ENCODE measurements at regions not wholly inside any gene's neighbourhood (a gene's known extent, or its start where the extent isn't known, plus 50 kb on each side); places are given as distances from the start of the nearest gene placed in this dataset.

- H3K27ac Mint-ChIP-seq: no peak overlapping the region
- intact Hi-C loops (cut with micrococcal nuclease): no loop called here
- Histone ChIP-seq H3K4me3 (ENCODE audit: low read length) (no peak overlapping the region), H3K27ac (ENCODE audit: low read length) (no peak overlapping the region), H3K9me3 (ENCODE audit: control insufficient read depth, insufficient read depth, low read length) (peaks cover 9% of the 10 kb centered on the region), H3K4me1 (ENCODE audit: control insufficient read depth, insufficient read depth, low read length) (no peaks in the 10 kb centered on the region), H3K27me3 (ENCODE audit: control insufficient read depth, insufficient read depth, low read length) (no peaks in the 10 kb centered on the region), H3K36me3 (ENCODE audit: control insufficient read depth, insufficient read depth, low read length) (no peaks in the 10 kb centered on the region)
- peaks cover 0 to 8% of the 10 kb centered on the region in 2 donors for H3K4me1 Mint-ChIP-seq
- H3K9me3 Mint-ChIP-seq: peaks cover 9 to 22% of the 10 kb centered on the region in 2 donors
- DNase-seq (no peak), ATAC-seq (no peak)
- H3K4me3 Mint-ChIP-seq: no peak overlapping the region
- H3K36me3 Mint-ChIP-seq: peaks cover 26% of the 10 kb centered on the region
- WGBS (ENCODE audit: insufficient coverage): no CpG with 5 or more reads among the region's 3 CpGs
- TF ChIP-seq, protein P1, sequence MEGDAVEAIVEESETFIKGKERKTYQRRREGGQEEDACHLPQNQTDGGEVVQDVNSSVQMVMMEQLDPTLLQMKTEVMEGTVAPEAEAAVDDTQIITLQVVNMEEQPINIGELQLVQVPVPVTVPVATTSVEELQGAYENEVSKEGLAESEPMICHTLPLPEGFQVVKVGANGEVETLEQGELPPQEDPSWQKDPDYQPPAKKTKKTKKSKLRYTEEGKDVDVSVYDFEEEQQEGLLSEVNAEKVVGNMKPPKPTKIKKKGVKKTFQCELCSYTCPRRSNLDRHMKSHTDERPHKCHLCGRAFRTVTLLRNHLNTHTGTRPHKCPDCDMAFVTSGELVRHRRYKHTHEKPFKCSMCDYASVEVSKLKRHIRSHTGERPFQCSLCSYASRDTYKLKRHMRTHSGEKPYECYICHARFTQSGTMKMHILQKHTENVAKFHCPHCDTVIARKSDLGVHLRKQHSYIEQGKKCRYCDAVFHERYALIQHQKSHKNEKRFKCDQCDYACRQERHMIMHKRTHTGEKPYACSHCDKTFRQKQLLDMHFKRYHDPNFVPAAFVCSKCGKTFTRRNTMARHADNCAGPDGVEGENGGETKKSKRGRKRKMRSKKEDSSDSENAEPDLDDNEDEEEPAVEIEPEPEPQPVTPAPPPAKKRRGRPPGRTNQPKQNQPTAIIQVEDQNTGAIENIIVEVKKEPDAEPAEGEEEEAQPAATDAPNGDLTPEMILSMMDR (IDR thresholded peaks at IDR 0.05): no peak
- no peaks in the 10 kb centered on the region for H3K27me3 Mint-ChIP-seq (ENCODE audit: low read depth in 2 of 2)
These were observed 125.1 kb upstream of the VIPR2 start for GRCh38 chr7:159269745-159270144.

DNA sequence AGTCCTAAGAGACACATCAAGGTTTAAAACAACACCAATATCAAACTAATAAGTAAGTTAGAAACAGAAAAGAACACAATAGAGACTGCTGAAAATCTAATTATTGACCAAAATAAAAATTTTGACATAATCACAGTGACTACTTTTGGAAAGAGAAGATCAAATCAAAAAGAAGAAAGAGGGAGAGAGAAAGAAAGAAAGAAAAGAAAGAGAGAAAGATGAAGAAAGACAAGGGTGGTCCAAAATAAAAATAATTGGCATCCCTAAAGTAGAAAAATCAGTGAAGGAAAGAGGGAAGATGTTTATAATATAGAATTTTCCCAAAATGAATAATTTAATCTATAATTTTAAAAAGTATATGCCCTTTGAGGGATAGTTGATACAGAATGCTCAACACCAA, 118.8 kb upstream of the VIPR2 start:
- no peak overlapping the region for H3K4me3 ChIP-seq (ENCODE audit: low read length)
- ATAC-seq: no peak
- no peak overlapping the region for H3K27ac ChIP-seq (ENCODE audit: low read length)
- intact Hi-C loops (cut with micrococcal nuclease): no loop called here
- peaks cover 16% of the 10 kb centered on the region for H3K36me3 Mint-ChIP-seq
- no peaks in the 10 kb centered on the region for H3K27me3 ChIP-seq (ENCODE audit: control insufficient read depth, insufficient read depth, low read length)
- peaks cover 0 to 13% of the 10 kb centered on the region in 2 donors for H3K4me1 Mint-ChIP-seq
- H3K4me3 Mint-ChIP-seq: no peak overlapping the region
- no peak for DNase-seq
- H3K36me3 ChIP-seq (ENCODE audit: control insufficient read depth, insufficient read depth, low read length): no peaks in the 10 kb centered on the region
- H3K4me1 ChIP-seq (ENCODE audit: control insufficient read depth, insufficient read depth, low read length): no peaks in the 10 kb centered on the region
- H3K27me3 Mint-ChIP-seq (ENCODE audit: low read depth in 2 of 2): peaks cover 0 to 8% of the 10 kb centered on the region in 2 donors
- H3K27ac Mint-ChIP-seq: no peak overlapping the region
- peaks cover 8 to 14% of the 10 kb centered on the region in 2 donors for H3K9me3 Mint-ChIP-seq
- H3K9me3 ChIP-seq (ENCODE audit: control insufficient read depth, insufficient read depth, low read length): no peaks in the 10 kb centered on the region
- TF ChIP-seq, protein P1 (IDR thresholded peaks at IDR 0.05): no peak

DNA sequence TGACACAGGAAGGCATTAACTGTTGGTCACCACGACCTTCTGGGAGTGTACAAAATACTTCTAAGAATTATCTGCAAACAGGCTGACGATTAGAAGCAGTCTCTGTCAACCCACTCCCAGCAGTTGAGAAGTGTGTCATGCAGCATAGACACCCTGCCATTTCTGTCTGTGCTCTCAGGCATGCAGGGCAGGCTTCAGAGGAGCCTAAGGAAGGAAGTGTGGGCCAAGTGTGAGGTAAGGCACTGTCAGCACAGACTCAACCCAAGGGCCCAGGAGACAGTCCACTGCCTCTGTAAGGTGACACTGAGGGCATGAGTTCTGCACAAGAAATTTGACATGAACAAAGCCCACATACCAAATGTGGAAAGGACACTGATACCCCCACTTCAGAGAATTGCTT, 109.0 kb upstream of the VIPR2 start:
- Mint-ChIP-seq H3K27ac (peak overlapping the region; percentile 82 to 89), H3K4me1 (peaks cover 33 to 35% of the 10 kb centered on the region in 2 donors), H3K27me3 (ENCODE audit: low read depth in 2 of 2) (no peaks in the 10 kb centered on the region), H3K36me3 (no peaks in the 10 kb centered on the region), H3K4me3 (peak overlapping the region; percentile 63), H3K9me3 (no peaks in the 10 kb centered on the region)
- H3K27ac ChIP-seq (ENCODE audit: low read length): peak overlapping the region; percentile 1
- DNase-seq (peak; percentile 24 to 30), ATAC-seq (peak; percentile 85 to 99 (median 98))
- H3K4me1 ChIP-seq (ENCODE audit: control insufficient read depth, insufficient read depth, low read length): peaks cover 23% of the 10 kb centered on the region
- TF ChIP-seq, protein P1 (IDR thresholded peaks at IDR 0.05): no peak
- no peaks in the 10 kb centered on the region for H3K36me3 ChIP-seq (ENCODE audit: control insufficient read depth, insufficient read depth, low read length)
- H3K4me3 ChIP-seq (ENCODE audit: low read length): no peak overlapping the region
- WGBS (ENCODE audit: insufficient coverage): 24% methylated on average over 2 of the region's 2 CpGs
- no peaks in the 10 kb centered on the region for H3K27me3 ChIP-seq (ENCODE audit: control insufficient read depth, insufficient read depth, low read length)
- intact Hi-C loops (cut with micrococcal nuclease): no loop called here
- no peaks in the 10 kb centered on the region for H3K9me3 ChIP-seq (ENCODE audit: control insufficient read depth, insufficient read depth, low read length)

- DNase-seq (no peak), ATAC-seq (no peak)
- Mint-ChIP-seq H3K9me3 (no peaks in the 10 kb centered on the region), H3K27me3 (ENCODE audit: low read depth in 2 of 2) (no peaks in the 10 kb centered on the region), H3K36me3 (no peaks in the 10 kb centered on the region), H3K4me3 (no peak overlapping the region), H3K27ac (no peak overlapping the region), H3K4me1 (peaks cover 63 to 67% of the 10 kb centered on the region in 2 donors)
- Histone ChIP-seq H3K27ac (ENCODE audit: low read length) (no peak overlapping the region), H3K4me1 (ENCODE audit: control insufficient read depth, insufficient read depth, low read length) (peaks cover 28% of the 10 kb centered on the region), H3K4me3 (ENCODE audit: low read length) (no peak overlapping the region), H3K9me3 (ENCODE audit: control insufficient read depth, insufficient read depth, low read length) (no peaks in the 10 kb centered on the region), H3K27me3 (ENCODE audit: control insufficient read depth, insufficient read depth, low read length) (no peaks in the 10 kb centered on the region), H3K36me3 (ENCODE audit: control insufficient read depth, insufficient read depth, low read length) (no peaks in the 10 kb centered on the region)
- intact Hi-C loops (cut with micrococcal nuclease): no loop called here
- TF ChIP-seq, protein P1 (IDR thresholded peaks at IDR 0.05): no peak
- 100% methylated on average over 1 of the region's 1 CpG for WGBS (ENCODE audit: insufficient coverage)
These were observed 105.8 kb upstream of the VIPR2 start for GRCh38 chr7:159250471-159250870.
